NCI-H2081 treated with DMSO at 0.1 percent for 48 hours (cell line): ENCODE measurements at regions not wholly inside any gene's neighbourhood (a gene's known extent, or its start where the extent isn't known, plus 50 kb on each side); places are given as distances from the start of the nearest gene placed in this dataset.

ENCODE experiments used
- DNase-seq: peaks from one replicate; lab custom pipeline; 2025; lab: John Stamatoyannopoulos, UW

DNA sequence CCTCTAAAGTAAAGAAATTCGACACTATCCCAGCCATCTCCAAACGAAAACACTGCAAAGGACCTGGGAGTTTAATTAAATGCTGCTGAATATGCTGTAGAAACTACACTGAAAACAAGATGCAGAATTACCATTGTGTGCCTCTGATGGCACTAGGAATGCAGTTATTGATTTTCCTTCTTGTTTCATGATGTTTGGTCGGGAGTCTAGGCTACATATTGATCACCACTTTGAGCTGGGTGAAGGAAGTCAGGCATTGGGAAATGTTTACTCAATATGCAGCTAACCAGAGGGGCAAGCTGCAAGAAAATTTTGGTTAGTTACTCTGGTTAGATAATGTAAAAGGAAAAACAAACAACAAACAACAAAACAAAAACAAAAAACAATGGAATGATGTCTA is 650.7 kb upstream of the GALNTL6 start:
- DNase-seq, result no peak

- DNase-seq, result no peak
Observed at GRCh38 chr4:171157462-171158082, 655.6 kb upstream of the GALNTL6 start.

- no peak for DNase-seq
Observed at GRCh38 chr4:171142639-171143038, 670.6 kb upstream of the GALNTL6 start.

DNA sequence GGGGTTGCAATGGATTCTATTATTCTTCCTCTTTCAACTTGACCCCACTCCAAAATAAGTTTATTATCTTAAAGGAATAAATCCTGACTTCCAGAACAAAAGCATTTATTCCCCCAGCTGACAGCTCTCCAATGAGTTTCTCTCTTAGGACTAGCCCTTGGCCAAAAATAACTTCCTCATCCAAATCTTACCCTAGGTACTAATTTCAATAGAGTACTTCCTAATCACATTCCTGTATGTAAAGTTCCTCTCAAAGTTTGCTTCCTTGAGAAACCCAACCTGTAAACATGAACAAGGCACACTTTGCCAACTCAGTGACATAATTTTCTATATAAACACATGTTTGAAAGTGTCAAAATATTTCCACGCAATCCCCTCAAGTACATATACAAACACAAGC is 671.2 kb upstream of the GALNTL6 start:
- DNase-seq, result no peak

- DNase-seq, result no peak
Observed at GRCh38 chr4:171130256-171130801, 682.9 kb upstream of the GALNTL6 start.

DNA sequence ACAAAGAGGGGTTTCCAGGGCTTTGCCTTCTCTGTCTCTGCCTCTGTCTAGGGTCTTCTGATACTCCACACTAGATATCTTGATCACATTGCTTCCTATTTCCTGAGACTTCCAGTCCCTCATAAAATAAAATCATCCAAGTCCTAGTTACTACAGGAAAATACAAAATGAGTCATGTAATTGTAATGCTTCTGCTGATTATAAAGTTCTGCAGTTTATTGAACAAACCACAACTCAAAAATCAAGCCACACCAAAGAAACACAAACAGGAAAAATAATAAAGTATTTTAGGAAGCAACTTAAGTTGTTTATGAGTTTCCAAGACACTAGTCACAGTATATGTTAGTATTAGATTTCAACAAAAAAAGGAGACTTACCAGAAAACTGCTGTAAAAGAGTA is 695.1 kb upstream of the GALNTL6 start:
- no peak for DNase-seq

DNA sequence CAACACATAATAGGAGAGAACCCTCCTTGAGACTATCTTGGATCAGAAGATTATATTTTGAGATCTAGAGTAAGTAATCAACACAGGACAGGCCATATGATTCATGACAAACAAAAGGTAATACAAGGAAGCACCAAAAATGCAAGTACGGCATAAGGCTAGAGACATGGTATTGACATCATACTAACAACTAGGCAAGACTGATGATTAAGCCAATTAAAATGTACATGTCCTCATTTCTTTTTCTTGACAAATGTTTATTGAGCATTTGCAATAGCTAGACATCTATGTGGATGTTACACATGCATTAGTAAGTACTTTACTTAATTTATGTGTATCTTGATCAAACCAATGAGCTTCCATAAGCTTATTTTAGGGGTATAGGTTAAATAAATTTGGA is 695.7 kb upstream of the GALNTL6 start:
- no peak for DNase-seq

DNA sequence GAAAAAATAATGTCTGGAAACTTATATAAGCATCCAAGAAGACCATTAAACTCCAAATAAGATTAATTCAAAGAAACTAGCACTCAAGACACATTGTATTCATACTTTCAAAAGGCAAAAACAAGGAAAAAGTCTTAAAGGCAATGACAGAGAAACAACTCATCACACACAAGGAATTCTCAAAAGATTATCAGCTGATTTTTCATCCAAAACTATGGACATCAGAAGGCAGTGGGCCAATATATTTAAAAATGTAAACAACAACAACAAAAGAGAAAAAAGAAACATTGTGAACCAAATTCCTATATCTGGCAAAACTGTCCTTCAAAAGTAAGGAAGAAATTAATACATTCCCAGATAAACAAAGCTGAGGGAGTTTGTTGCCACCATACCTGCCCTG is 711.4 kb upstream of the GALNTL6 start:
- no peak for DNase-seq

DNA sequence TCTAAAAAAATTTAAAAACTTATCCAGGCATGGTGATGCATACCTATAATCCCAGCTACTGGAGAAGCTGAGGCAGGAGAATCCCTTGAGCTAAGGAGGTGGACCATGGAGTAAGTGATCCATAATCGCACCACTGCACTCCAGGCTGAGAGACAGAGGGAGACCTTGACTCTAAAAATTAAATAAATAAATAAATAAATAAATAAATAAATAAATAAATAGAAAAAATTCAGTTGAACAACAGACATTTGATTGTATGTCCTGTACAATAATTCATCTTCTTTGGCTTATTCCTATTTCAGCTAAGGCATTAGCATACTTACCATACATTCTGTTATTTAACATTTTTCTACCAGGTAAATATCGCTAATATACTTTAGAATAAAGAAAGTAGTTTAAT is 726.1 kb upstream of the GALNTL6 start:
- no peak for DNase-seq

DNA sequence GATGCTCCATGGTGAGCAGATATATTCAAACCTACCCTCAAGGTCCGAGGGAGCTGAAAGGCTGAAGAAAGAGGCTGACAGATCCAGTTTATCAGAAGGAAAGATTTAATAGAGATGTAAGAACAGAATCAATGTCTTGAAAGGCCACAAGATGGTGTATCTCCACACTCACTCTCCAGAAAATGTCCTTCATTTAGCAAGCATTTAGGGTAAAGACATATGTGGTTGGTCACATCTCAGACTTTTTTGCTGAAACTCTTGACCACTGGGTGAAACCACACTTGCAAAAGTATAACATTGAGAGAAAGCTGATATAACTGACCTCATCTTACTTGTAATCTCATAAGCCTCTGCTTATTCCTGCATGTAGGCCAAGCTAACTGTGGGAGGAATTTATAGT is 745.8 kb upstream of the GALNTL6 start:
- no peak for DNase-seq

DNA sequence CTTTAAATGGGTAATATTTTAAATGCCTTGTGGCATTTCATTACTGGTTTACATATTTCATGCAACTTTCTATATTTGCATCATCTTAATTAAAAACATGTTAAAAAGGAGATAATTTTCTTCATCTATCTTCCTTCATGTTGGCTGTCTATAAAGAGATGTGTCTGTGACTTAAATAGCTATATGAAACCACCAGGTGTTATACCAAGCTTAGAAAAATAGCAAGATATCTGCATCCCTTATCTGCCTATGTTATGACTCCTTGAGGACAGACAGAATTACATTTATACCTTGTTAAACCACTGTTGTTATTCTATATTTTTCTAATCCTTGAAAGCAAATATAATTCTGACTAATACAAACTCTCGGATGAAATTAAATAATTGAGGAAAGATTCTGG is 763.8 kb upstream of the GALNTL6 start:
- DNase-seq, result no peak

DNA sequence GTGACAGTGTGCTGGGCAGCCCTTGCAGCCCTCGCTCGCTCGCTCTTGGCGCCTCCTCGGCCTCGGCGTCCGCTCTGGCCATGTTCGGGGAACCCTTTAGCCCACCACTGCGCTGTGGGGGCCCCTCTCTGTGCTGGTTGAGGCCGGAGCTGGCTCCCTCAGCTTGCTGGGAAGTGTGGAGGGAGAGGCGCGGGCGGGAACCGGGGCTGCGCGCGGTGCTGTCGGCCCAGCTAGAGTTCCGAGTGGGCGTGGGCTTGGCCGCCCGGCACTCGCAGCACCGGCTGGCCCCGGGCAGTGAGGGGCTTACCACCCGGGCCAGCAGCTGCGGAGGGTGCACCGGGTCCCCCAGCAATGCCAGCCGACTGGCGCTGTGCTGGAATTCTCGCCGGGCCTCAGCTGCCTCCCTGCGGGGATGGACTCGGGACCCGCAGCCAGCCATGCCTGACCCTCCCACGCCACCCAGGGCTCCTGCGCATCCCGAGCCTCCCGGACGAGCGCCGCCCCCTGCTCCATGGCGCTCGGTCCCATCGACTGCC is 770.1 kb upstream of the GALNTL6 start:
- DNase-seq, result no peak

GRCh38 chr4:171035909-171036308 is 777.3 kb upstream of the GALNTL6 start:
- no peak for DNase-seq

GRCh38 chr4:171031338-171031737 is 781.9 kb upstream of the GALNTL6 start:
- DNase-seq, result no peak

DNA sequence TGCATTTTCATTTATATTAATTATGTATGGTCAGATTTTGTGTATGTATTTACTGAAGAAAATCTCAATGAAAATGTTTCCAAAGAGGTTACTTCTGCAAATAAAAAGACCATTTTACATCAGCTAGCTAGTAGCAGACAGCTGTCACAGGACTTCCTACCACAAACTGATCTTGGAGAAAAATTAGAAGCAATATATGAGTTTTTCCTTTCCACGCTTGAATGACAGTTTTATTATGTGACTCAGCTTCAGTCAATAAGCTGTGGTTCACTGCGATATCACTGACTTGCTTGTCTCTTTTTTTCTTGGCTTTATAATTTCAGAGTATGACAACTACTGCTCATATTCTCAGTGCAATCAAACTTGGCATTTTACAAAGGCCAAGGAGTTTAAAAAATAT is 787.4 kb upstream of the GALNTL6 start:
- no peak for DNase-seq

- no peak for DNase-seq
Observed at GRCh38 chr4:171025343-171025742, 787.9 kb upstream of the GALNTL6 start.

GRCh38 chr4:171024720-171025303 is 788.4 kb upstream of the GALNTL6 start:
- DNase-seq, result no peak

GRCh38 chr4:171022824-171023230 is 790.4 kb upstream of the GALNTL6 start:
- no peak for DNase-seq

DNA sequence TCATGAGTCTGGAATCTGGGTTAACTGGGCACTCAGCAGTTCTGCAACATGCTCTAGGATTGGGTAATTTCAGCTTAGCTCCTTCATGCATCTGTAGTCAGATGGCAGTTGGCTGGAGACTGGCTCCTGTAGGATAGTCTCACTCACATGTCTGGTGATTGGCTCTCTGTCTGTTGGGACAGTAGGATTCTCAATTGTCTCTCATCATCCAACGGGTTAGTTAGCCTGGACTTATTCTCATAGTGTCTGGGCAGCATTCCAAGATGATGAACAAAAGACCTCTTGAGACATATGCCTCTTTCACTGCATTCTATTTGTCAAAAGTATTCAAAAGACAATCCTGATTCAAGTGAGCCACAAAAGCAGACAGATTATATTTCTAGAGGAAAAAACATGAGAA is 795.6 kb upstream of the GALNTL6 start:
- no peak for DNase-seq

GRCh38 chr4:171016145-171016544 is 797.1 kb upstream of the GALNTL6 start:
- DNase-seq, result no peak

DNA sequence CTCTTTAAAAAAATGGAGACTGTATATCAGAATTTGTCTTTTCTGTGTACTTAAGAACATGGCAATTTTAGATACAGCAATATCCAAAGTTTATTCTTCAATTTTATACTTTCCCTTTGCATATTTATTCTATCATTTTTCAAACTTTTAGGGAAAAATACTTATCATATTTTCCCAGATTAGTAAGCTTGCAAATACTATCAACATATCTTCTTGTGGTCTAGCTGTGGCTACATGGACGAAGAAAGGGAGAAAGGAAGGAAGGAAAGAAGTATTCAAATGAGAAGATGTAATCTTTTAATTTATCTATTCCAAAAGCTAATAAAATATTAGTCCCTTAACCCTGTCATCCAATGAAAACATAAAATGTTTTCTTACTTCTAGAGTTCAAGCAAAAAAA is 797.8 kb upstream of the GALNTL6 start:
- DNase-seq, result no peak

GRCh38 chr4:171007618-171008390 is 805.4 kb upstream of the GALNTL6 start:
- no peak for DNase-seq

DNA sequence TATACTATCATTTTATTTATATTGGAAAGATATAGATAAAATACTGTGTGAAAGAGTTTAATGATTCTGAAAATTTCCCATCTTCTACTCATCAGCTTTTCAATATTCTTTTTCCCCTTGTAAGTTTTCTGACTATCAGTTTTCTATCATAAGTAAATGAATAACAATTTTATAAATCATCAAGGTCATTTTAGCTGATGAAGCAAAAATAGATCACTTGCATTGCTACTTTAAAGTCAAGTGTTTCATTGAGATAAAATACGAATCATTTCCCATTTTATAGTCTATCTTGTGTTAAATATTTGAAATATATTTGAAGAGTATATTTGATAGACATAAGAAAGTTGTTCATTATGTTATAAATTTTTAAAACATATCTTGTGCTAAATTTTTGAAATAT is 811.0 kb upstream of the GALNTL6 start:
- DNase-seq, result no peak
